GM19372 (cell line): ENCODE measurements at regions not wholly inside any gene's neighbourhood (a gene's known extent, or its start where the extent isn't known, plus 50 kb on each side); places are given as distances from the start of the nearest gene placed in this dataset.

Source experiments
- ATAC-seq: cut with Tn5 transposase; IDR thresholded peaks from one replicate; pipeline ENCODE4 v1.9.1; 2021; ENCODE audit warnings: mild to moderate bottlenecking, low read depth, moderate library complexity; ENCODE audit not compliant: unreplicated experiment

GRCh38 chr2:190807886-190808285 is 72.7 kb upstream of the GLS start:
- ATAC-seq = no peak

GRCh38 chr2:190809139-190809764 is 71.4 kb upstream of the GLS start:
- ATAC-seq = no peak

- ATAC-seq = no peak
These were observed 70.6 kb upstream of the GLS start for GRCh38 chr2:190809876-190810525.

GRCh38 chr2:190810981-190811587 is 69.5 kb upstream of the GLS start:
- ATAC-seq = no peak

- no peak for ATAC-seq
These were observed 68.8 kb upstream of the GLS start for GRCh38 chr2:190811811-190812210.

GRCh38 chr2:190812506-190813294 is 67.9 kb upstream of the GLS start:
- ATAC-seq = no peak

- ATAC-seq = no peak
These were observed 65.4 kb upstream of the GLS start for GRCh38 chr2:190815226-190815625.

- ATAC-seq = no peak
These were observed 63.5 kb upstream of the GLS start for GRCh38 chr2:190817082-190817481.

- no peak for ATAC-seq
These were observed 60.8 kb upstream of the GLS start for GRCh38 chr2:190819840-190820301.

GRCh38 chr2:190820416-190820815 is 60.2 kb upstream of the GLS start:
- ATAC-seq = no peak

- ATAC-seq = no peak
These were observed 58.6 kb upstream of the GLS start for GRCh38 chr2:190822043-190822442.

- no peak for ATAC-seq
These were observed 52.9 kb upstream of the GLS start for GRCh38 chr2:190827720-190828119.

- ATAC-seq = no peak
These were observed 51.0 kb upstream of the GLS start for GRCh38 chr2:190829642-190830041.
